Suprapubic skin (tissue), 3 donors: ENCODE measurements at regions not wholly inside any gene's neighbourhood (a gene's known extent, or its start where the extent isn't known, plus 50 kb on each side); places are given as distances from the start of the nearest gene placed in this dataset.

Experiments used
- CTCF ChIP-seq, 2 donors: fragments of 200-600 bp in 1 of 2; fragments of 450-650 bp in 1 of 2; sonication (generic) in 1 of 2; IDR thresholded peaks; one replicate each; pipeline ENCODE4 v1.5.1; 2016 to 2019; ENCODE audit warnings: antibody characterized with exemption in 2 of 2, mild to moderate bottlenecking in 1 of 2, moderate library complexity in 1 of 2
- POLR2AphosphoS5 ChIP-seq, 3 donors: sonication (generic); formaldehyde crosslinking; IDR thresholded peaks; one replicate each; pipeline ENCODE4 v1.6.1; 2017; ENCODE audit warnings: antibody characterized with exemption in 3 of 3

- TF ChIP-seq POLR2AphosphoS5 (IDR thresholded peaks at IDR 0.05) (no peak), CTCF (IDR thresholded peaks at IDR 0.05) (no peak)
Measured at GRCh38 chr1:229835226-229835625, 209.2 kb downstream of the URB2 start.
